Left lobe of liver (tissue), 2 donors: ENCODE measurements at regions not wholly inside any gene's neighbourhood (a gene's known extent, or its start where the extent isn't known, plus 50 kb on each side); places are given as distances from the start of the nearest gene placed in this dataset.
"Not testable (repeated sequence)": the region's sequence is repeated elsewhere in the genome, so short reads cannot be mapped to it uniquely, and the experiment has no call there.

Source experiments
- ATAC-seq: fragments of 200-7000 bp; cut with Tn5 transposase; one replicate; pipeline ENCODE4 v1.9.1; 2020; ENCODE audit warnings: mild to moderate bottlenecking, moderate library complexity
- DNase-seq: peaks from one replicate; pipeline ENCODE4 v3.0.0-alpha.2; 2020; ENCODE audit warnings: low spot score
- donor health status: DM: no; HTN: no; CAD: no; lungs with moderate emphysema.
- donor health status: DM: no; HTN: yes; CAD: no.

DNA sequence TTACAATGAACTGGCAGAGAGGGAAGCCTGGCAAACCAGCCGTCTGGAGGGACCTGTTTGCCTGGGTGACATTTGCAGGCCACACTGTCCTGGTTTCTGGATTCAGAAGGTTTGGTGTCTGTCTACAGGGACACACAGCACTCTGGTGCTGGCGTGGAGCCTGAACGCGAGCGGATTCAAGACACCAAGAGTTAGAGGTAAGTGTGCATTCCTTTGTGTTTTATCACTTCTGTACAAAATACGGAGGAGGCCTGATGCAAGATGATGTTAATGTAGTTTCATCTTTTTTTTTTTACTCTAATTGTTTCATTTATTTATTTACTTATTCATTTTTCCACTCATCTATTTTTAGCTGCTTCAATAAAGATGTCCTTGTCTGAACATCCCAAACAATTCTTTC is 485.3 kb upstream of the ADARB2 start:
- ATAC-seq (no peak), DNase-seq (no peak)

DNA sequence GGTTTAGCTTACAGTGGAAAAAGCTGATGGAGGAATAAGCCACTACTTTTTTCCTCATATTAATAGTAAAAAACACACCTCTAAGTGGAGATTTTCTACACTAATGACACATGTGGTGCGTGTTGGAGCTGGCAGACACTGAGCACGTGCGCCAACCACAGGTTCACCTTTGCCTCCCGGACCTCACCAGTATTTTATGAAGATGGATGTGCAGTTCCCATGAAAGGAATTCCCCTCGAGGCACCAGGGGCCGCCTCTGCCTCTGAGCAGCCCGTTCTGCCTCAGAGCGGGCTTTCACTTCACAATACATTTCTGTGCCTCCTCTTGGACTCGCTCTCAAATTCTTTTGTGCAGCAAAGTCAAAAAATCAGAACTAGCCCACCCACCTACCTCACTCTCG is 477.5 kb upstream of the ADARB2 start:
- no peak for ATAC-seq

DNA sequence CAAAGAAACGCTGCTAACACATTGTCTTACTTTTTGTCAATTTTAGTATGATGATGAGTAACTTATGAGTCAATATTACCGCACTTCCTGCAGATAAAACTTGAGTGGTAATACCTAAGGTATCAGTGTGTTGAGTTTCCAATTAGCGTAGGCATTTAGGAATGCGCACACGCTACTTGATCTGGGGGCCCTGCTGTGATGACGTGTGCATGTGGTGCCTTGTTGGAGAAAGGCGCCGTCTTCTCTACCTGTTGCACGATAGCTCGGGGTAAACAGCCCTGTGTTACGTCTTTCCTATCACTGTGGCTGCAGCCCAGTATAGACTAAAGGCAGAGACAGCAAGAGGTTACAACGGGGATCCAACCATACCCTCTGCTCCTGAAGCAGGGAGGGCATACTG is 476.8 kb upstream of the ADARB2 start:
- DNase-seq = no peak
- ATAC-seq = no peak

More for the DNA sequence above, 477.5 kb upstream of the ADARB2 start:
- no peak for DNase-seq

DNA sequence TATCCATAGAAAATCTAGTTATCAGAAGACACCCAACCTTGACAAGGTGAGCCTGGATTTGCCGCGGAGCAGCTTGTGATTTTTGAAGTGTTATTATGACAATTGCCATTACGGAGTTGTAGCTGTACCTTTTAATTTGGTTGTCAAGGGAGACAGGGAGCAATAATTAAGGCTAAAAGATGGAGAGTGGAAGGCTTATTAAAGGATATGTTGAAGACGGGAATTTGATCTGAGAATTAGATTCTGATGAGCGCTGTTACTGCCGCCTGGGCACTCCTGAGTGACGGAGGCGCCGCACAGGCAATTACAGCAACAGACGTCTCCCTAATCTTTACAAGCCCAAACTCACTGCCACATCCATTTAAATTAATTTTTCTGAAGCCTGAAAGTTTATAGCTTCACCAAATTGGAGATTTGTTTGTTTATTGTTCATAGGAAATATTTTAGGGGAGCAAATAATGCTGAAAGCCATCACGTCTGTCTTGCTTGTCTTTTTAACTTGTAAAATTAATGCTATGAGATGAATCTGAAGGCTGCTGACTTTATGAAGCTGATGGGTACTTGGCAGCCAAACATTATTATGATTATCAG is 475.0 kb upstream of the ADARB2 start:
- DNase-seq = no peak

DNA sequence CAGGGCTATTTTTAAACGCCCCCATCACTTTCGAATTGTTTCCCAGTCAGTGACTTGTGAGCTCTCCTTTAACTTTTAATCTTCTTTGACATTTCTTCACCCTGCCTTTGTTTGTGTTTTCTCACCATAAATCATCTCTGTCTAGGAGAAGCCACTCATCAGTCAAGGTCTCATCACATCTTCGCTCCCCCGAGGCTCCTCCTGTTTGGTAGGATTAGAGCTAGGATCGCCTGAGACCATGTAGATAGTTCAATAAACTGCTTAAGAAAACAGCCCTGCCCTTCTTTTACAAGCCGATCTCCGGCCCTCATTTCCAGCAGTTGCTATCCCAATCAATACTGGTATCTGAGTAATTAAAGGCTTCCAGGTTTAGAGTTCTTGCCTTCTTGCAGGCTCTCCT is 472.8 kb upstream of the ADARB2 start:
- DNase-seq = no peak
- no peak for ATAC-seq

More for the DNA sequence above, 475.0 kb upstream of the ADARB2 start:
- no peak for ATAC-seq

DNA sequence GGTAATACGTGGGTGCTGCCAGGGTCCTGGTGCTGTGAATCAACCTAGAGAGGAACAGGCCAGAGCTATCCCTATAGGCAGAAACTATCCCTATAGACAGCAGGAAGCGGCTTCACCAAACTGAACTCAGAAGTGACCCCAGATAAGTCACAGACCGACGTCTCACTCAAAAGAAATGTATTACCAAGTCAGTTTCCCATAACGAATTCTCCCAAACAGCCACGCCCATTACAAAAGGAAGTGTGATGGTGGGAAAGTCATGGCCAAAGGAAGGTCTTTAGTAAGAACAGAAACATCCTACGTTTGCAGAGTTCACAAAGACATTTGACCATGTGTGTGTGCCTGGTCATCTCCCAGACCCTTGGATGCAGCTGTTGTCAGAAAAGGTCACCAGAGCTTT is 470.8 kb upstream of the ADARB2 start:
- no peak for ATAC-seq
- no peak for DNase-seq

DNA sequence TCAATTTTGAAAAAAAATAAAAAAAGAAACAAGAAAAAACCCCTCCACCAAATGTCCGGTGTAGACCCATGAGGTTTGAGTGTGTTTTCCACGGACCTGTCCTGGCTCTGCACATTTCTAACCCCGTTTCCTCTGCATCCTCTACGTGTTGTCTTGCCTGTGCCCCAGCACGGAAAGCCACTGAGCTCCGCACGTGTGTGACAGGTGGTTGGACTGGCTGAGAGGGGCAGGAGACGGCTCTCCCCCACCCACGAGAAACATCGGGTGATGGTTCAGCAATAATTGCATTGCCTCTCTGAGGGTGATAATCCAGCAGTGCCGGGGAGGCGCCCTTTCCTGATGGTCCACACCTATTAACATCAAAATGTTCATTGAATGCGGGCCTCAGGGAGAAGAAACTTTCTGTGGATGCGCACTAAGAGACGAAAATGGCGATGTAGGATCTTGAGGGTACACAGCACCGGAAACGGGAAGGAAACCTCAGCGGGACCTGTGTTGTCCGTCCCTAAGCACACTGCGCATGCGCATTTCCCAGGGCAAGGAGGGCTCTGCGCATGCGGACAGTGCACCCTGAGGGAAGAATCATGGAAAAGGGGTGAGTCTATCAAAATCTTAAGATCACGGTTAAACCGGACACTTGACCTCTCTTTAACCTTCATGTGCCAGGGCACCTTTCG is 470.1 kb upstream of the ADARB2 start:
- no peak for ATAC-seq

DNA sequence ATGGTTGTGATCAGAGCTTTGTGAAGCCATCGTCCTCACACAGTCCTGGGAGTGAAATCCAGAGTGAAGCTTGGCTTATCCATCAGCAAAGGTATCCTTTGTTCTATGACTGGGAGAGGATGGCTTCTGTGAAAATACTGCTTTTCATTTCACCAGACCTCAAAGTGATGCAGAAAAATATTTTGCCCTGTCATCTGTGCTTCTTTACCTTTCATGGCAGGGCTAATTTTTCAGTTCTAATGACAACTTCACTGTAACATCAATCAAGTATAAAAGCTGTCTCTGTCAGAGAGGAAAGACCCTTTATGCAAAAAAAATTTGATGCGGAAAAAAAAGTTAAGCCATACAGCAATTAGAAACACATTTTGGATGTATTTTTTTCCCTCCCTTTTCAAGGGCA is 468.1 kb upstream of the ADARB2 start:
- ATAC-seq (no peak), DNase-seq (no peak)

More for the DNA sequence above, 470.1 kb upstream of the ADARB2 start:
- DNase-seq = no peak

DNA sequence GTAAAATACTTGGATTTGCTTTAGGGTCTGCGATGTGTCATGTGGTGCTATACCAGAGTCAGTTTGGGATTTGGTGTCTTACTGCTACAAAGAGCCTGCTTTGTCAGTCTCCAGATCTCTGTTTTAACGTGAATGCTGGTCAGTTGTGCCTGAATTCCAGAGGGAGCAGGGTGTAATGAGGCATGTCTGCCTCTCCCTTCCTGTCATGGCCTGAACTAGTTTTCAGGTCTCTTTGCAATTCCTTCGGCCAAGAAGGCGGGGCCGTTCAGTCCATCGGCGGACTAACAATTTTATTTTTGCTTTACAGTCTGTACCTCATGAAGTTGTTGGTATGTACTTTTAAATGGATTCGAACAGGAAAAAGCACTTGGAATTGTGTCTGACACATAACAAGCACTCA is 465.1 kb upstream of the ADARB2 start:
- ATAC-seq = no peak
- DNase-seq = no peak

DNA sequence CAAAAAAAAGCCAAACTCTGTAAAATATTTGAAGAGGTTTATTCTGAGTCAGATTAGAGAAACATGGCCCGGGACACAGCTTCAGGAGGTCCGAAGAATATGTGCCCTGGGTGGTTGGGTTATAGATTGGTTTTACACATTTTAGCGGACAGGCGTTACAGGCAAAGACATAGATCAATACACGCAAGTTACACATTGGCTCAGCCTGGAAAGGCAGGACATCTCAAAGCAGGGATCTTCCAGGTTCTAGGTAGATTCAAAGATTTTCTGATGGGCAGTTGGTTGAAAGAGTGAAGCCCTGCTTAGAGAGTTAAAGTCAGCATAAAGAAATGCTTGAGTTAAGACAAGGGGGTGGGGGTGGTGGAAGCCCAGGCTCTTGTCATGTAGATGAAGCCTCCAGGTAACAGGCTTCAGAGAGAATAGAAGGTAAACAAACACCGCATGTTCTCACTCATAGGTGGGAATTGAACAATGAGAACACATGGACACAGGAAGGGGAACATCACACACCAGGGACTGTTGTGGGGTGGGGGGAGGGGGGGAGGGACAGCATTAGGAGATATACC is 464.3 kb upstream of the ADARB2 start:
- DNase-seq (no peak), ATAC-seq (no peak)

DNA sequence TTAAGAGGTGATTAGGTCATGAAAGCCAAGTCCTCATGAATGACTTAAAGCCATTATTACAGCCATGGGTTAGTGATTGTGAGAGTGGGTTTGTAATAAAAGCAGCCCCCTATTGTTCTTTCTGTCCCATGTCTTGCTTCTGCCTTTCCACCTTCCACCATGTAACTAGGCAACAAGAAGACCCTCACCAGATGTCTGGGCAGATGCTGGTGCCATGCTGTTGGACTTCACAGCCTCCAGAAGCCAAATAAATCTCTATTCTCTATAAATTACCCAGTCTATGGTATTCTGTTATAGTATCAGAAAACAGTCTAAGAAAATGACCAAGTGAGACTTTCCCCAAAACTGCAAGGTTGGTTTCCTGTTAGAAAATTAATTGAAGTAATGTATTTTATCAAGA is 460.3 kb upstream of the ADARB2 start:
- ATAC-seq (no peak), DNase-seq (no peak)

DNA sequence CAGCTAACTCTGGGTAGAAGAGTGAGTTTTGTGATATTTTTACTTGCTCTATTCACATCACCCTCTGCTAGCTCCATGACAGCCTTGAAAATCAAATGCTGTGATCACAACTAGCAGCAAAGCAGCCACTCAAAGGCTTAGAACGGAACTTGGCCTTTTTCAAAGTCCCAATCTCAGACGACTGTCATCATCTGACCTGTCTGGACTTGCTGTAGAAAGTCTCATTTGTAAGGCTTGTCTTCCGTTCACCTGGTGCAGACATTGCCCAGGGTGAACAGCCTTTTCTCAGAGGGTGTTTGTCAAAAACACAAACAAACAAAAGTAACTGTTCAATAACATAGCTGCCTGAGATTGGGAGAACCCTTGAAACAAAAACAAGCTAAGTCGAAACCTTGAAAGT is 458.9 kb upstream of the ADARB2 start:
- ATAC-seq = no peak
- DNase-seq = no peak

DNA sequence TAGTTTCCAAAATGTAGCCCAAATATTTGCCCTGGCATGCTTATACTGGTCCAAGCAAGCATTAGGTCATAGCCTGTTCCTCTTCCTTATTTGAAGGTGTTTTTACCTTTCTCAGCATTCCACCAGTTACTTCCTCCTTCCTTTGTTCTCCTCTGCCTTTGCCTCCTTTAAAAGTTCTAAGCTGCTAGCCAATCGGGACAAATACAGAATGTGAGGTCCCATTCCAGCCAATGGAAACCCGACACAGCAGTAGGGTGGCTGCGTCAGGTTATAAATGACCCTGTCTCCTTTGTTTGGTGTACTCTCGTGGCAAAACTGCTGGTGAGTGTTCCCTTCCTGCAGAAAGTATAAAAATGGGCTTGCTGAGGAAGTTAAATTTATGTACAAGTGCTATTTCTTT is 452.0 kb upstream of the ADARB2 start:
- not testable (repeated sequence) for DNase-seq, ATAC-seq

DNA sequence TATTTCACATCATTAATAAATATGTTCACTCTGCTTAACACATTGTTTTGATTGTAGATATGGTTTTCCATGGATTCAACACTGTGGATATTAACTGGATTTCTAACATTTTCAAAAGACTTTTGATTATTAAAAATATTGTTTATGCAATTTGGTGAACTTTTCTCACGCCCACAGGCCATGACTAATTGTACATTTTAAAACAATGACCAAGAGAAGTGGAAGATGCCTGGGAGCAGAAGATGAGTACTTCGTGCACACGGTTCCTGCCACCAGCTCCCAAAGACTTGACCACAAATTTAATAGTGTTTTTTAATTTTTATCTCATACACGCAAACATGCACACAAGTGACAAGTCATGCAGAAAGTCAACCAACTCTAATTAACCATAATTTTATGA is 451.0 kb upstream of the ADARB2 start:
- no peak for DNase-seq
- ATAC-seq = no peak

DNA sequence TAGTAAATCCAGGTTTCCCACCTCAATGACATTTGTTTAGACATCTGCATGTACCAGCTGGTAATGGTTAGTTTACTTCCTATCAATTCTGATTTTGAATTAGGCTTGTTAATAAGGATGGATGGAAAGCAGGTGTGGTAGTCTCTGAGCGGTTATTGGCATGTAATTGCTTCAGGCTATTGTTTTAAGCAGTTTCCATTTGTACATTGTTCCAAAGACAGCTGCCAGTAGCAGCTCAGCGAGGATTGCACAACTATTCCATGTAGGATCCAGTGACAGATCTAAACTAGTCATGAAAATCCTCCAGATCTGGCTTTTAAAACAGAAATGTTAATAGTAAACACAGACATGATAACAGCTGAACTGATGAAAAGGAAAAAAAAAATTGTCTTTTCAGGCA is 436.0 kb upstream of the ADARB2 start:
- ATAC-seq (no peak), DNase-seq (no peak)

DNA sequence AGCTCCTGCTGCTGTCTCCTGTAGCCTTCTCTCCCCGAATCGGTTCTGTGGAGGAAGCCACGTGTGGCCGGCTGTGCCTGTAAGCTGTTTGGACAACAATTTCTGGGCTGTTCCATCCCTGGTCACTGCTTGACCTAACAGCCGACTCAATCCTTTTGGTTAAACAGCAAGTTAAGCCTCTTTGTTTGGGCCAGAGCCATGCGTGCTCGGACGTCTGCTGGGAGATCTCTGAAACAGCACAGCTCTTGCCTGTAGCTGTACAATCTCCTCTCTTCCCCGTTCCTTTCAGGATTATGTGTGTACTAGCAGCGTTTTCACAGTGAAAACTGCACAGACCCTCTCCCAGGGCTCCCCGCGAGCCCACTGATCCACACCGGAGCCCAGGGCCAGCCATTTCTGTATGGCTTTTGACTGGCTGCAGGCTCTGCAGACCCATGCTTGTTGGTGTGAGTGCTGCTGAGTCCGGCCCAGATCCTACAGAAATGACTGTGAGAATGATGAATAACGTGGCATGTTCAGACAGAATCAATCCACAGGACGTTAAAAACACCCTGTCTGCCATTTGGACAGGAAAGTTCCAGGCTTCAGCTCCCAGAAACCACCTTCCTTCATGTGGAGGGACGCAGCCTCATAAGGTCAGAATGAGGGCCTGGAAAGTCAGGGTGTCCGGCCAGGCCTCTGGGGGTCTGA is 428.6 kb upstream of the ADARB2 start:
- DNase-seq (no peak), ATAC-seq (no peak)

DNA sequence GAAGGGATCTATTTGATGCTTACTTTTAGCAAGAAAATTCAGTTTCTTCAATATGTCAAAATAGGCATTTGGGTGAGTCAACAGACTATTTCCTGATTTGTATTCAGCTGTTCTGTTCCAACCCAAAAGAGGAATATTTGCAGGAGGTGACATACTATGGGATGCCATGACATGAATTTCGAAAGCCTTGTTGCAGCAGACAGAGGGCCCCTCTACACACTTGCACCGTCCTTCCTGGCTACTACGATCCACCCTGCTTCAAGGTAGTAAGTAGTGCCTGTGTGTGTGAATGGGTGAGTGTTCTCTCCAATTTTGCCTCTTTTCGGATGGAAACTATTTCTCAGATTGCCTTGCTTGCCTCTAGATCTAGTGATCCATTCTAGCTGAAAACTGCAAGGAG is 413.0 kb upstream of the ADARB2 start:
- no peak for DNase-seq
- ATAC-seq = no peak

DNA sequence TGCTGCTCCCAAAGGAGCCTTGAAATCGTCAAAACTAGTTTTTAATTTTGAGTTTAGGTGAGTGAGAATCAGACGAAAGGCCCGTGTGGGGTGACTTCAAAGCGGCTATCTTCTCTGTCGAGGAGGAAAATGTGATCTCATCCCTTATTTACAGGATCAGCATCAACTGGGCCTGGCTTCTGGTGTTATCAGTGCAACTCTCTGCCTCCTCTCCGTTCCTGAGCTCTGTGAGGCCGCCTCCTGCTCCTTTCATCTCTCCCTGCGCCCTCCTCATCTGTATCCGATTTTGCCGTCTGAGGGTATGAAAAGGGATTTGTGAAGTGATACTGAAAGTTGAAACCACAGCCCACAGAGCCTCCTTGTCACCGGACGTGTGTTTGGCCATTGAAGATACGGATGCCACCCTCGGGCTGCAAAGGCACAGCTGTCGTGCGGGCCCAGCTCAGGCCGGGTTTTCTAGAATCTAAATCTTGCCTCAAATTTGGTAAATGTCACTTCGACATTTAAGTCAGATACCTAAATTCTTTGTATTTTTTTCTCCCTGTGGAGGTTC is 408.7 kb upstream of the ADARB2 start:
- DNase-seq = no peak
- ATAC-seq = no peak

DNA sequence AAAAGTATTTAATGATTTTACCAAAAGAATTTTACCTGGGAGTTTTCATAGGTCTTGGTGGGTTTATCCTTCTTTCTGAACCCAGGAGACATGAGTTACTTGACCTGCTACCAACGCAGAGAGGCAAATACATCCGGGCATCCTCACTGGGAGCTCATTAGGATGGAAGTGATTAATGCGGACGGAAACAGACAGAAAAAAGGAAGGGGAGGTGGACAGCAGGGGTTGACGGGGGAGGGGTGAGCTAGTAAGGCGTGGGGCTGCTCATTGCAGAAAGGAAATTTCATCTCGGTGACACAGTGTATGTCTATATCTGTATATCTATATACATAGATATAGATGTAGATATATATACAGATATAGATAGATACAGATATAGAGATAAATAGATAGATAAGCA is 408.2 kb upstream of the ADARB2 start:
- DNase-seq (no peak), ATAC-seq (no peak)

DNA sequence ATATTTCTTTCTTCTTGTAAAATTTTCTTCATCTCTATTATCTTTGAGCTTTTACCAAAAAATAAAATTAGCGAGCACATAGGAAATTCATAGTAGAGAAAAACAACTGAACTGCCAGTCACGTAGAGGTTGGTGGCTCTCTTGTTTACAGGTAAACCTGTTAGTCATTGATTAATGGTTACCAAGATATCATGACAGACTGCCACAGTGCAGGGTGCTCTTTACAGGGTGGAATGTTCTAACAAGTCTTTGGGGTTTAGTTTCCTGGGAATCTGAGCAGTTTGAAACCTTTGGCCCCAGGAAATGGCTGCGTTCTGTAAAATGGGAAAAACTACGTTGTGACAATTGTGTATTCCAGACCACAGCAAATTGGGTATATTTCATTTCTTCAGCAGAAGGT is 407.3 kb upstream of the ADARB2 start:
- no peak for DNase-seq
- ATAC-seq = no peak

DNA sequence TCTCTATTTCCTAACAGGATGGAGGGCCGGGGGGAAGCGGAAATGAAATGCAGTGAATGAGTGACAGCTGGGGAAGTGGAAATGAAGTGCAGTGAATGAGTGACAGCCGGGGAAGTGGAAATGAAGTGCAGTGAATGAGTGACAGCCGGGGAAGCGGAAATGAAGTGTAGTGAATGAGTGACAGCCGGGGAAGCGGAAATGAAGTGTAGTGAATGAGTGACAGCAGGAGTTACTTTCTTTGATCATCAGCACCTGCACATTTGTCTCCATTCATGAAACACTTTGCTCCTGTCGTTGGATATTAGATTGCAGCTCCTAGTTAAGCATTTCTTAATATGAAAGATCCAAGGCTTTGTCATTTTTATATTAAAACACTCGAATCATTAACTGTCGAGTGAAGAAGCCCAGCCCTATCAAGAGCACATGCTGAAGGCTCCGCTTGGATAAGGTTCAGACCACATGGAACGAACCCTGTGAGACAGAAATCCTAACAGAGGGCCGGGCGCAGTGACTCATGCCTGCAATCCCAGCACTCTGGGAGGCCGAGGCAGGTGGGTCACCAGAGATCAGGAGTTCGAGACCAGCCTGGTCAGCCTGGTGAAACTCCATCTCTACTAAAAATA is 406.0 kb upstream of the ADARB2 start:
- DNase-seq (no peak), ATAC-seq (no peak)
